Astrocyte (in vitro differentiated cells and primary cell): ENCODE measurements at regions not wholly inside any gene's neighbourhood (a gene's known extent, or its start where the extent isn't known, plus 50 kb on each side); places are given as distances from the start of the nearest gene placed in this dataset.
"Not testable (repeated sequence)": the region's sequence is repeated elsewhere in the genome, so short reads cannot be mapped to it uniquely, and the experiment has no call there.

Experiments
- DNase-seq: peaks from one replicate; pipeline ENCODE4 v3.0.0-alpha.2; 2010; ENCODE audit warnings: low read depth
- FAIRE-seq: peaks from 2 replicates; lab custom pipeline; 2011; peaks lifted over from hg19 to GRCh38; lab: Jason Lieb, UNC
- H2AFZ ChIP-seq: 2 replicates; pipeline ENCODE4 v1.6.0; 2012; ENCODE audit warnings: low read depth, low read length, inconsistent platforms
- H3K27ac ChIP-seq: 2 replicates; pipeline ENCODE4 v1.5.1; 2011; ENCODE audit warnings: low read depth, low read length, inconsistent platforms
- H3K27me3 ChIP-seq: 2 replicates; pipeline ENCODE4 v1.6.0; 2011; ENCODE audit warnings: low read length, inconsistent platforms; ENCODE audit not compliant: insufficient read depth
- H3K36me3 ChIP-seq: 2 replicates; pipeline ENCODE4 v1.5.1; 2011; ENCODE audit warnings: low read length, inconsistent platforms; ENCODE audit not compliant: insufficient read depth
- H3K4me1 ChIP-seq: 2 replicates; pipeline ENCODE4 v1.5.1; 2011; ENCODE audit warnings: low read length, inconsistent platforms; ENCODE audit not compliant: insufficient read depth
- H3K4me2 ChIP-seq: 2 replicates; pipeline ENCODE4 v1.6.0; 2012; ENCODE audit warnings: low read length, inconsistent platforms
- H3K4me3 ChIP-seq: 2 replicates; pipeline ENCODE4 v1.5.1; 2011; ENCODE audit warnings: low read depth, mild to moderate bottlenecking, low read length, inconsistent platforms; ENCODE audit not compliant: insufficient read depth
- H3K79me2 ChIP-seq: 2 replicates; pipeline ENCODE4 v1.6.0; 2012; ENCODE audit warnings: mild to moderate bottlenecking, low read length, inconsistent platforms; ENCODE audit not compliant: insufficient read depth
- H3K9ac ChIP-seq: 2 replicates; pipeline ENCODE4 v1.6.0; 2012; ENCODE audit warnings: mild to moderate bottlenecking, low read length, inconsistent platforms
- H3K9me3 ChIP-seq: 2 replicates; pipeline ENCODE4 v1.5.1; 2012; ENCODE audit warnings: low read depth, mild to moderate bottlenecking, low read length, inconsistent platforms; ENCODE audit not compliant: insufficient read depth
- H4K20me1 ChIP-seq: 2 replicates; pipeline ENCODE4 v1.6.0; 2012; ENCODE audit warnings: low read length, inconsistent platforms; ENCODE audit not compliant: insufficient read depth
- H3K27ac Mint-ChIP-seq: one replicate; pipeline ENCODE4 v1.8.0; 2021; ENCODE audit warnings: mild to moderate bottlenecking, mixed read lengths; ENCODE audit not compliant: unreplicated experiment
- H3K27me3 Mint-ChIP-seq: one replicate; pipeline ENCODE4 v1.8.0; 2021; ENCODE audit warnings: low read depth, mixed read lengths; ENCODE audit not compliant: unreplicated experiment
- H3K36me3 Mint-ChIP-seq: one replicate; pipeline ENCODE4 v1.8.0; 2021; ENCODE audit warnings: low read depth, mixed read lengths; ENCODE audit not compliant: unreplicated experiment
- H3K4me1 Mint-ChIP-seq: one replicate; pipeline ENCODE4 v1.8.0; 2021; ENCODE audit warnings: low read depth, mixed read lengths; ENCODE audit not compliant: unreplicated experiment
- H3K4me3 Mint-ChIP-seq: one replicate; pipeline ENCODE4 v1.8.0; 2021; ENCODE audit warnings: mild to moderate bottlenecking, moderate library complexity, mixed read lengths; ENCODE audit not compliant: unreplicated experiment
- H3K9me3 Mint-ChIP-seq: one replicate; pipeline ENCODE4 v1.8.0; 2021; ENCODE audit warnings: mild to moderate bottlenecking, mixed read lengths; ENCODE audit not compliant: unreplicated experiment
- EZH2 ChIP-seq: IDR thresholded peaks from 2 replicates; pipeline ENCODE4 v1.6.1; 2012; ENCODE audit warnings: mild to moderate bottlenecking, low read length, inconsistent platforms; ENCODE audit not compliant: insufficient read depth
- TF ChIP-seq, protein P1 (sequence below): IDR thresholded peaks from 2 replicates; pipeline ENCODE4 v1.5.1; 2011; ENCODE audit warnings: low read depth, mild to moderate bottlenecking, inconsistent platforms, low read length, moderate library complexity; ENCODE audit not compliant: insufficient read depth

DNA sequence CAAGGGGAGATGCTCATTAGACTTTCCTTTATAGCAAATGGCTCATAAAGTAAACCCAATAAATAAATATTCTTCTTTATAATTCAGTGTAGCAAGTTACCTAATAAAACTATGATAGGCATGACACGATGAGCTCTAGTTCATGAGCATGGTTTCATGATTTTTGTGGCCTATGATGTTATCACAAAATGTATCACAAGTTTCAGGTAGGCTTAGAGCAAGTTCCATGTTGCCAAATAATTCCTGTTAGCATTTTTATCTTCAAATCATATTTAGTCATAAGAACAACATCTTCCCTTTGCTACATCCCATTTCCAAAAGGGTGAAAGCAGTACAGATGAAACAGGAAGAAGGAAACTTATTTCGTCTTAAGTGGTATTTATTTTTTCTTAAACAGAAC is 200.2 kb downstream of the ENC1 start:
- DNase-seq (no peak), FAIRE-seq (no peak)
- Mint-ChIP-seq H3K36me3 (peaks cover 2% of the 10 kb centered on the region), H3K9me3 (peaks cover 4% of the 10 kb centered on the region), H3K4me1 (peaks cover 5% of the 10 kb centered on the region), H3K27me3 (peaks cover 6% of the 10 kb centered on the region), H3K27ac (no peak overlapping the region), H3K4me3 (no peak overlapping the region)
- no peaks in the 10 kb centered on the region for H3K36me3 ChIP-seq
- no peaks in the 10 kb centered on the region for H4K20me1 ChIP-seq
- H3K79me2 ChIP-seq = no peaks in the 10 kb centered on the region
- TF ChIP-seq, protein P1, sequence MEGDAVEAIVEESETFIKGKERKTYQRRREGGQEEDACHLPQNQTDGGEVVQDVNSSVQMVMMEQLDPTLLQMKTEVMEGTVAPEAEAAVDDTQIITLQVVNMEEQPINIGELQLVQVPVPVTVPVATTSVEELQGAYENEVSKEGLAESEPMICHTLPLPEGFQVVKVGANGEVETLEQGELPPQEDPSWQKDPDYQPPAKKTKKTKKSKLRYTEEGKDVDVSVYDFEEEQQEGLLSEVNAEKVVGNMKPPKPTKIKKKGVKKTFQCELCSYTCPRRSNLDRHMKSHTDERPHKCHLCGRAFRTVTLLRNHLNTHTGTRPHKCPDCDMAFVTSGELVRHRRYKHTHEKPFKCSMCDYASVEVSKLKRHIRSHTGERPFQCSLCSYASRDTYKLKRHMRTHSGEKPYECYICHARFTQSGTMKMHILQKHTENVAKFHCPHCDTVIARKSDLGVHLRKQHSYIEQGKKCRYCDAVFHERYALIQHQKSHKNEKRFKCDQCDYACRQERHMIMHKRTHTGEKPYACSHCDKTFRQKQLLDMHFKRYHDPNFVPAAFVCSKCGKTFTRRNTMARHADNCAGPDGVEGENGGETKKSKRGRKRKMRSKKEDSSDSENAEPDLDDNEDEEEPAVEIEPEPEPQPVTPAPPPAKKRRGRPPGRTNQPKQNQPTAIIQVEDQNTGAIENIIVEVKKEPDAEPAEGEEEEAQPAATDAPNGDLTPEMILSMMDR = no peak
- no peak for TF ChIP-seq EZH2
- H3K9ac ChIP-seq = no peak overlapping the region
- H3K27me3 ChIP-seq = no peaks in the 10 kb centered on the region
- H3K27ac ChIP-seq = no peak overlapping the region
- no peaks in the 10 kb centered on the region for H3K4me1 ChIP-seq
- no peak overlapping the region for H2AFZ ChIP-seq
- no peak overlapping the region for H3K4me2 ChIP-seq
- no peak overlapping the region for H3K4me3 ChIP-seq
- no peaks in the 10 kb centered on the region for H3K9me3 ChIP-seq

DNA sequence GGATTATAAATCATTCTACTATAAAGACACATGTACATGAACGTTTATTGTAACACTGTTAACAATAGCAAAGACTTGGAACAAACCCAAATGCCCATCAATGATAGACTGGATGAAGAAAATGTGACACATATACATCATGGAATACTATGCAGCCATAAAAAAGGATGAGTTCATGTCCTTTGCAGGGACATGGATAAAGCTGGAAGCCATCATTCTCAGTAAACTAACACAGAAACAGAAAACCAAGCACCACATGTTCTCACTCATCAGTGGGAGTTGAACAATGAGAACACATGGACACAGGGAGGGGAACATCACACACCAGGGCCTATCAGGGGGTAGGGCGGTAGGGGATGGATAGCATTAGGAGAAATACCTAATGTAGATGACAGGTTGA is 202.7 kb downstream of the ENC1 start:
- H3K36me3 Mint-ChIP-seq, DNase-seq: not testable (repeated sequence)
- H3K4me1 Mint-ChIP-seq = peaks cover 20% of the 10 kb centered on the region

DNA sequence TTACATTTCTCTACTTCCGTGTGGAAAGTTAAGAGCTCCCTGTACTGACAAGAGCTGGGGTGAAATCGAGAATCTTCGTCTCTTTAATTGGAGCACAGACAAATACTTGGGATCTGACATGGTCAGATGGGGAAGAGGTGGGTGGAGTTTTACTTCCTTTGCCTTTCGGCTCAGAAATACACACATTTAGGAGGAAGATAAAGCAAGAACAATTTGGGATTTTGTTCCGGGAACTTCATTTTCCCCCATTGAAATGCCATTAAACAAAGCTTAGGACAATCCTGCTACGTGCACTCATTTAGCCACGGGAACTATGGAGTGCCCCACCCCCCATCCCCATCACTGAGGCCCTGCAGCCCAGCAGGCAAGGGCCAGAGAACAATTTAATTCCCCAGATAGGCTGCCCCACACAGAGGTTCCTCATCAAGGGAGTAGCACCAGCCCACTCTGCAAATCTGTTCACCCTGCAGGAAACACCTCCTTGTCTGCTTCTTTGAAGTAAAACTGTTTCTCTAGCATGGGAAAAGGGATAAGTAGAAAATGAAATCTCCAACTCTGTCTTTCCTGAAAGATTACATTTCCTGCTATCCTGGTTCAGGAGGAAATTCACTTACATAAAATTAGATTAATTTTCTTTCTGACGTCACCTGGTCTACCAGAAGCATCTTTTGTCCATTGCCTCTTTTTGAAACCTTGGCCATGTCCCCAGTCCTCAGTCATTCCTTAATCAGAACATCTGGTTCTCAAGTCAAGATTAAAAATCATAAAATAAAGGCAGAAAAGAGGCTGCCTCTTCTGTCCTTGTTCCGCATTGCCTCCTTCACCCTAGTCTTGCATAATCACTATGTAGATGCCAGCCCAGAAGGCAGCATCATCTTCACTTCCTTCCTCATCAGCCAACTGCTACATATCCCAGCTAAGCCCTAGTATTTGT is 206.4 kb downstream of the ENC1 start:
- peak overlapping the region; percentile 73 for H3K4me2 ChIP-seq

More for the DNA sequence above, 202.7 kb downstream of the ENC1 start:
- H3K9ac ChIP-seq, H3K4me3 ChIP-seq, H3K9me3 Mint-ChIP-seq, H3K4me2 ChIP-seq, H3K27me3 ChIP-seq, H3K9me3 ChIP-seq, H2AFZ ChIP-seq, H3K4me3 Mint-ChIP-seq, H4K20me1 ChIP-seq, H3K79me2 ChIP-seq, FAIRE-seq, H3K36me3 ChIP-seq, H3K27ac ChIP-seq, H3K27ac Mint-ChIP-seq, H3K27me3 Mint-ChIP-seq: not testable (repeated sequence)
- H3K4me1 ChIP-seq = peaks cover 12% of the 10 kb centered on the region

More for the DNA sequence above, 206.4 kb downstream of the ENC1 start:
- Mint-ChIP-seq H3K27ac (peak overlapping the region; percentile 73), H3K36me3 (peaks cover 2% of the 10 kb centered on the region), H3K9me3 (peaks cover 4% of the 10 kb centered on the region), H3K27me3 (no peaks in the 10 kb centered on the region), H3K4me1 (peaks cover 15% of the 10 kb centered on the region), H3K4me3 (no peak overlapping the region)
- Histone ChIP-seq H3K36me3 (no peaks in the 10 kb centered on the region), H3K4me1 (peaks cover 12% of the 10 kb centered on the region), H2AFZ (peak overlapping the region; percentile 67), H3K27ac (no peak overlapping the region), H3K9ac (no peak overlapping the region), H3K9me3 (peaks cover 4% of the 10 kb centered on the region), H3K79me2 (no peaks in the 10 kb centered on the region), H3K27me3 (no peaks in the 10 kb centered on the region), H4K20me1 (no peaks in the 10 kb centered on the region), H3K4me3 (peak overlapping the region; percentile 29)
- FAIRE-seq (no peak), DNase-seq (no peak)
- TF ChIP-seq EZH2 = no peak
- TF ChIP-seq, protein P1 = no peak
